ENCODE measurements at regions not wholly inside any gene's neighbourhood (a gene's known extent, or its start where the extent isn't known, plus 50 kb on each side); places are given as distances from the start of the nearest gene placed in this dataset.

DNA sequence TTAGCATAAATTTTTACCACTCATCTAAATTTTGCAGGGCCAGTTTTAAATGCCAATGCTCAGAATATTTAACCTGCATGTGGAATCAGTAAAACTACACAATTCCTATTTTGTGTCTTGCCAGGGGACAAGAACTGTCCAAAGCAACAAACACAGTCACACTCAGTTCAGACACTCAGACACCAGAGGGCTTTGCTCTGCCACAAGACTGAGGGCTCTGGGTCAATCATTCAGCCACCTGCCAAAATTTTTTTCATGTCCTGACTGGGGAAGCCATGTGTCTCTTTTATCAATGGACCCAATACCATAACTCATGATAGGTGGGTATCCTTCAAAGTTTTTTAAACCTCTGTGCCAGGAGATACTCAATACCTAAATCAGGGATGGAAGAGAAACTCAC is 304.0 kb upstream of the ANO3 start:
- TF ChIP-seq TCF7L2 (IDR thresholded peaks at IDR 0.05; ENCODE audit: low read depth, low read length), result no peak
- TF ChIP-seq, protein P1, sequence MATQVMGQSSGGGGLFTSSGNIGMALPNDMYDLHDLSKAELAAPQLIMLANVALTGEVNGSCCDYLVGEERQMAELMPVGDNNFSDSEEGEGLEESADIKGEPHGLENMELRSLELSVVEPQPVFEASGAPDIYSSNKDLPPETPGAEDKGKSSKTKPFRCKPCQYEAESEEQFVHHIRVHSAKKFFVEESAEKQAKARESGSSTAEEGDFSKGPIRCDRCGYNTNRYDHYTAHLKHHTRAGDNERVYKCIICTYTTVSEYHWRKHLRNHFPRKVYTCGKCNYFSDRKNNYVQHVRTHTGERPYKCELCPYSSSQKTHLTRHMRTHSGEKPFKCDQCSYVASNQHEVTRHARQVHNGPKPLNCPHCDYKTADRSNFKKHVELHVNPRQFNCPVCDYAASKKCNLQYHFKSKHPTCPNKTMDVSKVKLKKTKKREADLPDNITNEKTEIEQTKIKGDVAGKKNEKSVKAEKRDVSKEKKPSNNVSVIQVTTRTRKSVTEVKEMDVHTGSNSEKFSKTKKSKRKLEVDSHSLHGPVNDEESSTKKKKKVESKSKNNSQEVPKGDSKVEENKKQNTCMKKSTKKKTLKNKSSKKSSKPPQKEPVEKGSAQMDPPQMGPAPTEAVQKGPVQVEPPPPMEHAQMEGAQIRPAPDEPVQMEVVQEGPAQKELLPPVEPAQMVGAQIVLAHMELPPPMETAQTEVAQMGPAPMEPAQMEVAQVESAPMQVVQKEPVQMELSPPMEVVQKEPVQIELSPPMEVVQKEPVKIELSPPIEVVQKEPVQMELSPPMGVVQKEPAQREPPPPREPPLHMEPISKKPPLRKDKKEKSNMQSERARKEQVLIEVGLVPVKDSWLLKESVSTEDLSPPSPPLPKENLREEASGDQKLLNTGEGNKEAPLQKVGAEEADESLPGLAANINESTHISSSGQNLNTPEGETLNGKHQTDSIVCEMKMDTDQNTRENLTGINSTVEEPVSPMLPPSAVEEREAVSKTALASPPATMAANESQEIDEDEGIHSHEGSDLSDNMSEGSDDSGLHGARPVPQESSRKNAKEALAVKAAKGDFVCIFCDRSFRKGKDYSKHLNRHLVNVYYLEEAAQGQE (IDR thresholded peaks at IDR 0.05; ENCODE audit: insufficient read depth in 1 of 2, low read depth in 2 of 2, low read length in 1 of 2), result no peak
- TF ChIP-seq, protein P2, sequence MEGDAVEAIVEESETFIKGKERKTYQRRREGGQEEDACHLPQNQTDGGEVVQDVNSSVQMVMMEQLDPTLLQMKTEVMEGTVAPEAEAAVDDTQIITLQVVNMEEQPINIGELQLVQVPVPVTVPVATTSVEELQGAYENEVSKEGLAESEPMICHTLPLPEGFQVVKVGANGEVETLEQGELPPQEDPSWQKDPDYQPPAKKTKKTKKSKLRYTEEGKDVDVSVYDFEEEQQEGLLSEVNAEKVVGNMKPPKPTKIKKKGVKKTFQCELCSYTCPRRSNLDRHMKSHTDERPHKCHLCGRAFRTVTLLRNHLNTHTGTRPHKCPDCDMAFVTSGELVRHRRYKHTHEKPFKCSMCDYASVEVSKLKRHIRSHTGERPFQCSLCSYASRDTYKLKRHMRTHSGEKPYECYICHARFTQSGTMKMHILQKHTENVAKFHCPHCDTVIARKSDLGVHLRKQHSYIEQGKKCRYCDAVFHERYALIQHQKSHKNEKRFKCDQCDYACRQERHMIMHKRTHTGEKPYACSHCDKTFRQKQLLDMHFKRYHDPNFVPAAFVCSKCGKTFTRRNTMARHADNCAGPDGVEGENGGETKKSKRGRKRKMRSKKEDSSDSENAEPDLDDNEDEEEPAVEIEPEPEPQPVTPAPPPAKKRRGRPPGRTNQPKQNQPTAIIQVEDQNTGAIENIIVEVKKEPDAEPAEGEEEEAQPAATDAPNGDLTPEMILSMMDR (IDR thresholded peaks at IDR 0.05), result no peak
- TF ChIP-seq SIN3A (IDR thresholded peaks at IDR 0.05; ENCODE audit: borderline replicate concordance, insufficient read depth, low read depth, low read length), result no peak
- TF ChIP-seq POLR2AphosphoS5 (IDR thresholded peaks at IDR 0.05; ENCODE audit: low read depth, low read length), result no peak
- POLR2A ChIA-PET, result no interaction called here
- CTCF ChIA-PET, result no interaction called here
- no peak for DNase-seq (ENCODE audit: low read depth, low spot score)
- no peak overlapping the region for H3K27ac ChIP-seq (ENCODE audit: low read length)
- no peak for ATAC-seq
- no peaks in the 10 kb centered on the region for H3K36me3 ChIP-seq (ENCODE audit: control insufficient read depth, insufficient read depth, low read length)
- no peaks in the 10 kb centered on the region for H3K9me3 ChIP-seq (ENCODE audit: control insufficient read depth, insufficient read depth, low read depth, low read length)
- no TSS peak for BruUV-seq (replicated peaks)
- intact Hi-C loops (cut with micrococcal nuclease; ENCODE audit: unreplicated experiment), result no loop called here
- in situ Hi-C loops (cut with HindIII; ENCODE audit: low pct_unique_long_range_greater_than_20kb, low sequenced_read_pairs), result no loop called here
- H3K4me3 ChIP-seq (ENCODE audit: low read depth in 2 of 2, low read length in 2 of 2), result no peak overlapping the region
- H3K4me1 ChIP-seq (ENCODE audit: control insufficient read depth, insufficient read depth, low read length), result no peaks in the 10 kb centered on the region
- H3K27me3 ChIP-seq (ENCODE audit: control insufficient read depth, insufficient read depth, low read length), result no peaks in the 10 kb centered on the region

DNA sequence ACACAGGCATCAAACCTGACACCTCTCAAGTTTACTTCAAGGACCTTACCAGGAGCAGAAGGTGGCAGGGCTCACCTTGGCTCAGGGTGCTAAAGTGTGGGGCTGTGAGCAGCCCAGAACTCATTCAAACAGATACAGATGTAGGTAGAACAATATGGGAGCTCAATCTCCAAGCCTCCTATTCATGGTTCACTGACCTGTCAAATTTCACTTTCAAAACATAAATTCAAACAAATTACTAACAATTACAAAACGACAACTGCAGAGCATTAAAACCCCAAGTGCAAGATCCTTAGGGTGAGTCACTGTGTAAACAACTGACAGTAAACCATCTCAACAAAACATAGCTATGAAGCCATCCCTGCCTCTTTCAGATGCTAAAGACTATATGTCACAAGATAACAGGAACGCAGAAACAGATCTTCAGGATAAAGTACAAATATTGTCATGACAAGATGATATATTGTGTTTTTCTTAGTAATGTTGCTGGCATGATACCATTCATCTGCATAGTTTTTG is 303.5 kb upstream of the ANO3 start:
- CTCF ChIA-PET, result no interaction called here
- Histone ChIP-seq H3K27ac (ENCODE audit: low read length) (no peak overlapping the region), H3K36me3 (ENCODE audit: control insufficient read depth, insufficient read depth, low read length) (no peaks in the 10 kb centered on the region), H3K4me3 (ENCODE audit: low read depth in 2 of 2, low read length in 2 of 2) (no peak overlapping the region), H3K27me3 (ENCODE audit: control insufficient read depth, insufficient read depth, low read length) (no peaks in the 10 kb centered on the region), H3K9me3 (ENCODE audit: control insufficient read depth, insufficient read depth, low read depth, low read length) (no peaks in the 10 kb centered on the region), H3K4me1 (ENCODE audit: control insufficient read depth, insufficient read depth, low read length) (no peaks in the 10 kb centered on the region)
- in situ Hi-C loops (cut with HindIII; ENCODE audit: low pct_unique_long_range_greater_than_20kb, low sequenced_read_pairs) (no loop called here), intact Hi-C loops (cut with micrococcal nuclease; ENCODE audit: unreplicated experiment) (no loop called here)
- BruUV-seq (replicated peaks), result no TSS peak
- ATAC-seq, result no peak
- POLR2A ChIA-PET, result no interaction called here
- no peak for DNase-seq (ENCODE audit: low read depth, low spot score)
- TF ChIP-seq POLR2AphosphoS5 (IDR thresholded peaks at IDR 0.05; ENCODE audit: low read depth, low read length) (no peak), SIN3A (IDR thresholded peaks at IDR 0.05; ENCODE audit: borderline replicate concordance, insufficient read depth, low read depth, low read length) (no peak), TCF7L2 (IDR thresholded peaks at IDR 0.05; ENCODE audit: low read depth, low read length) (no peak)
- TF ChIP-seq, protein P1 (IDR thresholded peaks at IDR 0.05; ENCODE audit: insufficient read depth in 1 of 2, low read depth in 2 of 2, low read length in 1 of 2), result no peak
- TF ChIP-seq, protein P2 (IDR thresholded peaks at IDR 0.05), result no peak
